GM20000 (cell line): ENCODE measurements at regions not wholly inside any gene's neighbourhood (a gene's known extent, or its start where the extent isn't known, plus 50 kb on each side); places are given as distances from the start of the nearest gene placed in this dataset.

Experiments
- DNase-seq: peaks from one replicate; pipeline ENCODE4 v3.0.0; 2012; ENCODE audit warnings: low spot score
- TF ChIP-seq, protein P1 (sequence below): IDR thresholded peaks from 2 replicates; pipeline ENCODE4 v1.5.1; 2012; ENCODE audit warnings: mild to moderate bottlenecking, control low read depth; ENCODE audit errors: extremely low read depth, missing control alignments

DNA sequence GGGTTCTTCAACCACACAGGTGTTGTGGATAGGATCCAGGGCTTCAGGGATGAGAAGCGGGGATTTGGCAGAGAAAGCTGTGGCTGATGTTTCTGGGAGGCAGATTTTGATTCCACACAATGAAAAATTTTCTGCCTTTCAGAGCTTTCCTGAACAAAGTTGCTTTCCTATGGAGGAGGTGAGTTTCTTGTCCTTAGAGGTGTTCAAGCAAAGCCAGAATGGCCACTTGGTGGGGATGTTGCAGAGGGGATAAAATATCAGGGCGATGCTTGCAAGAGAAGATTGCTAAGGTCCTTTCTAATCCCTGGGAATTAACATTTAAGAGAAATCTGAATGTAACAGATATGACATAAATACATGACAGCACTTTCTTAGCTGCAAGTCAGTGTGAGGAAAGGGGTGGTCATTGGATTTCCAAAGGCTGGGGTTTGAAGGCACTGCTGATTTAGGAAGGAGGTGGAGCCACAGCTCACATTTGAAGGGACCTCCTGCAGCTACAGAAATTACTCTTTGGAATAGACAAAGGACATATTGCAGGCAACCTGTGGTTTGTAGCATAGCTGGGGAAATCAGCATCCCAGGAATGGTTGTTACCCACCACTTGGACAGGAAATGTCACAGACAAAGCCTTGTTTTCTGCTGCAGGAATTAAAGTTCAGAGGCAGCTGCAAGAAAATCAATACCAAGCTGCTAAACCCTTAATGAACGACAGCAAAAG, 271.1 kb upstream of the CHD6 start:
- TF ChIP-seq, protein P1, sequence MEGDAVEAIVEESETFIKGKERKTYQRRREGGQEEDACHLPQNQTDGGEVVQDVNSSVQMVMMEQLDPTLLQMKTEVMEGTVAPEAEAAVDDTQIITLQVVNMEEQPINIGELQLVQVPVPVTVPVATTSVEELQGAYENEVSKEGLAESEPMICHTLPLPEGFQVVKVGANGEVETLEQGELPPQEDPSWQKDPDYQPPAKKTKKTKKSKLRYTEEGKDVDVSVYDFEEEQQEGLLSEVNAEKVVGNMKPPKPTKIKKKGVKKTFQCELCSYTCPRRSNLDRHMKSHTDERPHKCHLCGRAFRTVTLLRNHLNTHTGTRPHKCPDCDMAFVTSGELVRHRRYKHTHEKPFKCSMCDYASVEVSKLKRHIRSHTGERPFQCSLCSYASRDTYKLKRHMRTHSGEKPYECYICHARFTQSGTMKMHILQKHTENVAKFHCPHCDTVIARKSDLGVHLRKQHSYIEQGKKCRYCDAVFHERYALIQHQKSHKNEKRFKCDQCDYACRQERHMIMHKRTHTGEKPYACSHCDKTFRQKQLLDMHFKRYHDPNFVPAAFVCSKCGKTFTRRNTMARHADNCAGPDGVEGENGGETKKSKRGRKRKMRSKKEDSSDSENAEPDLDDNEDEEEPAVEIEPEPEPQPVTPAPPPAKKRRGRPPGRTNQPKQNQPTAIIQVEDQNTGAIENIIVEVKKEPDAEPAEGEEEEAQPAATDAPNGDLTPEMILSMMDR: no peak

DNA sequence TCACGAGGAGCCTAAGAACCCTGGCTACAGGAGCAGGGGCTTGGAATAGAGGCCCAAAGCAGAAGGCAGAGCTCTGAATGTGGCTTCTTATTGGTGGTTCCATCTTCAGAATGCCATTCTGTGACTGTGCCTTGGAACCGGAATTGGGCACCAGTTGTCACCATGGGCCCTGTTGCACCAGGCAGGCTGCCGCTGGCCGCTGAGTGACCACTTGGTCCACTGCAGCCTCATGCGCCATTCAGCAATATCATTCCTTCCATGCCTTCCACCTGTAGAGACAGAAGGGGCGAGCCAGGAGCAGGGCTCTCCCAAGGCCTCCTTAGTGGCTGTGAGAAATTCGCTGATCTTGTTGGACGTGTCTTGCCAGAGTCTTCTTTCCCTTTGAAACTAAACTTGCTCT, 270.3 kb upstream of the CHD6 start:
- no peak for DNase-seq
- TF ChIP-seq, protein P1: no peak

More for the DNA sequence above, 271.1 kb upstream of the CHD6 start:
- DNase-seq: no peak

DNA sequence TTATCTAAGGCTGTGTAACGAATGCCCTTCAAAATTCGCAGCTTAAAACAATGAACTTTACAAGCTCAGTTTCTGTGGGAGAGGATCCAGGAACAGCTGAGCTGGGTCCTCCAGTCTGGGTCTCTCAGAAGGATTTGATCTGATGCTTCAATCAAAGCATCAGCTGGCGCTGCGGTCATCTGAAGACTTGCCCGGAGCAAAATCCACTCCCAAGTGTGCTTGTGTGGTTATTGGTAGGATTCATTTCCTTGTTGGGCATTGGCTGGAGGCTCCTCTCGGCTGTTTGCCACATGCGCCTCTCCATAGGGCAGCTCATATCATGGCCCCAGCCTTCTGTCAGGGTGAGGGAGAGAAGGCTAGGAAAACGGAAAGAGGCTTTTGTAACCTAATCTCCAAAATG, 269.3 kb upstream of the CHD6 start:
- no peak for DNase-seq
- TF ChIP-seq, protein P1: no peak

DNA sequence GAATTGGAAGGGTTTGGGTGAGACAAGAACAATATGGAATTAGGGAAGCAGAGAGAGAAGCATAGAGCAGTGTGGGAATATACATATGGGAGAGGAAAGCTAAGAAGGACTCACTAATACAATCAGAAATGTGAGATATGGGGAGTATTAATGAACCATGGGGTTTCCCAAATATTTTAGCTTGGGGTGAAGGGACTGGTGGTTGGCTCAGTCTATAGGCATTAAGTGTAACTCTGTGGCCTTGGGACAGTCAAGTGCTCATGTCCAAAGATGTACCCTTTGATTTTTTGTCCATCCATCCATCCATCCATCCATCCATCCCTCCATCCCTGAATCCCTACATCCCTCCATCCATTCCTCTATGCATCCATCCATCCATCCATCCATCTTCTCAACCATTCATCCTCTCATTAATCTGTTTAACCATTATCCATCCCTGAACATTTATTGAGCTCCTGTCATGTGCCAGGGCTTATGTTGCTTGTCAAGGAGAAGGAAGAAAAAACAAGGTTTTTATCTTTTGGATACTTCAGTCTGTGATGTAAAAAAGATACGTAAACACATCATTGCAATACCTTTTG, 263.4 kb upstream of the CHD6 start:
- DNase-seq: no peak
- TF ChIP-seq, protein P1: no peak

DNA sequence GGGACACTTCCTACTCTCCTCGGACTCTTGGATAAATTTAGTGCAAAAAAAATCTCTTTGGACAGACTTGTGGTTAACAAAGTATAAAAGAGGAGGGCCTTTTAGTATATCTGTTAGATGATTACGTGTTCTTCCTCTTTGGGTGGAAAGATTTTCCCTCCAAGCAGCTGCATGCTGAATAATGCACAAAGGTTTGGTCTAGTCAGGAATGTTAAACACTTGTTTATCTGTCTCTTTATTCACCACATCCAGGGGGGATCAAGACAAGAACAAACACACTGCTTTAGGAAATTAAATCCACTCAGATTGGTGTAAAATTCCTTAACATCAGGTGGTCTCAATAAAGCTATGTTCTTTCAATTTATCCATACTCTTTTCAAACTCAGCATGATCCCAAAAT, 260.9 kb upstream of the CHD6 start:
- TF ChIP-seq, protein P1: no peak
- no peak for DNase-seq

DNA sequence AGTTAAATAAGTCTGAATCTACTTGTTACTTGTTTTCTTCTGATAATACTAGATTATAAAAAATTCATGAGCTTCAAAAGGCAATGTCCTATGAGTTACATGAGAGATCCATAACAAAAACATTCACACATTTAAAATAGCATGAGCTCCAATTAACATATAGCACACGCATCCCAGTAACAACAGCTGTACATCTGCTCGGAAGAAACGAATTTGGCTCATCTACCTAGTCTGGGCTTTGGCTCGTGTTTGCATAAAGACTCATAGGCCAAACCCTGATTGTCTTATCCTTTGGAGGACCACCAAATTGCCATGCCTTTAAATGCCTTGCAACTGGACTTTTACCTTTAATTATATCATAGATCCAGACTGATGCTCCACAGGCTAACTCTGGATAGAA, 259.7 kb upstream of the CHD6 start:
- DNase-seq: no peak
- TF ChIP-seq, protein P1: no peak

DNA sequence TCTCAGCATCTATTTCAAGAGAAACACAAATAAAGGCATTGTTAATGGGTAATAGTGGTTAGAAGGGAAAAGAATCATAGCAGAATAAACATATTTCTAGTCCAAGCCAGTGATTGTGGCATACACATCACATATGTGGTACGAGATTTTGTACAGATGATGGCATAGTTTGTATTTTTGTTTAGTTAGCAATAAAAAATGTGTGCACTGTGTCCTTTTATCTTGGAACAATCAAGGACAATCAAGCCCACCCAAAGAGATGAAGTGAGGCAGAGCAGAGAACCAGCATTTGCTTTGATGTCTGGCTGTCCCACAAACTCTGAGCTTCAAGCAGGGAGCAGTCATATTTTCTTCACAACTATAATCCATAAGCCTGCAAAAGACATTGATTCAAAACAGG, 256.5 kb upstream of the CHD6 start:
- TF ChIP-seq, protein P1: no peak
- DNase-seq: no peak
